Upper lobe of right lung (tissue), 1 donor: ENCODE measurements at regions not wholly inside any gene's neighbourhood (a gene's known extent, or its start where the extent isn't known, plus 50 kb on each side); places are given as distances from the start of the nearest gene placed in this dataset.

ENCODE experiments used
- ATAC-seq: fragments of 200-7000 bp; cut with Tn5 transposase; one replicate; pipeline ENCODE4 v1.9.1; 2020; ENCODE audit warnings: mild to moderate bottlenecking, moderate library complexity
- DNase-seq: peaks from one replicate; pipeline ENCODE4 v3.0.0-alpha.2; 2020
- H3K27ac ChIP-seq: fragments of 200-600 bp; one replicate; pipeline ENCODE4 v1.8.0; 2022
- H3K27me3 ChIP-seq: fragments of 200-600 bp; one replicate; pipeline ENCODE4 v1.8.0; 2022; ENCODE audit warnings: mild to moderate bottlenecking
- H3K36me3 ChIP-seq: fragments of 200-600 bp; one replicate; pipeline ENCODE4 v1.8.0; 2022
- H3K4me1 ChIP-seq: fragments of 200-600 bp; one replicate; pipeline ENCODE4 v1.8.0; 2022
- H3K4me3 ChIP-seq: fragments of 200-600 bp; one replicate; pipeline ENCODE4 v1.8.0; 2022; ENCODE audit warnings: mild to moderate bottlenecking
- H3K9me3 ChIP-seq: fragments of 200-600 bp; one replicate; pipeline ENCODE4 v1.8.0; 2022
- CTCF ChIP-seq: fragments of 200-600 bp; IDR thresholded peaks from one replicate; pipeline ENCODE4 v1.8.0; 2022; ENCODE audit warnings: antibody characterized with exemption
- intact Hi-C: fragments of 100-400 bp; cut with DNase I; formaldehyde crosslinking; loops from one replicate; pipeline ENCODE4 v1.11.0; 2022
- donor health status: DM: no; HTN: yes; CAD: no; lungs with severe emphysema.

GRCh38 chr5:61683148-61683547, 351.1 kb downstream of the ZSWIM6 start:
- no peak for DNase-seq

GRCh38 chr5:61683926-61684325, 351.9 kb downstream of the ZSWIM6 start:
- Histone ChIP-seq H3K4me1 (no peaks in the 10 kb centered on the region), H3K4me3 (no peak overlapping the region), H3K27ac (no peak overlapping the region), H3K27me3 (no peaks in the 10 kb centered on the region), H3K36me3 (no peaks in the 10 kb centered on the region), H3K9me3 (no peaks in the 10 kb centered on the region)
- no peak for TF ChIP-seq CTCF
- ATAC-seq (no peak), DNase-seq (no peak)
- intact Hi-C loops, result no loop called here

More at GRCh38 chr5:61683148-61683547, 351.1 kb downstream of the ZSWIM6 start:
- Histone ChIP-seq H3K4me1 (no peaks in the 10 kb centered on the region), H3K36me3 (no peaks in the 10 kb centered on the region), H3K27me3 (no peaks in the 10 kb centered on the region), H3K9me3 (no peaks in the 10 kb centered on the region), H3K27ac (no peak overlapping the region), H3K4me3 (no peak overlapping the region)
- TF ChIP-seq CTCF, result no peak
- intact Hi-C loops, result no loop called here
- ATAC-seq, result no peak

DNA sequence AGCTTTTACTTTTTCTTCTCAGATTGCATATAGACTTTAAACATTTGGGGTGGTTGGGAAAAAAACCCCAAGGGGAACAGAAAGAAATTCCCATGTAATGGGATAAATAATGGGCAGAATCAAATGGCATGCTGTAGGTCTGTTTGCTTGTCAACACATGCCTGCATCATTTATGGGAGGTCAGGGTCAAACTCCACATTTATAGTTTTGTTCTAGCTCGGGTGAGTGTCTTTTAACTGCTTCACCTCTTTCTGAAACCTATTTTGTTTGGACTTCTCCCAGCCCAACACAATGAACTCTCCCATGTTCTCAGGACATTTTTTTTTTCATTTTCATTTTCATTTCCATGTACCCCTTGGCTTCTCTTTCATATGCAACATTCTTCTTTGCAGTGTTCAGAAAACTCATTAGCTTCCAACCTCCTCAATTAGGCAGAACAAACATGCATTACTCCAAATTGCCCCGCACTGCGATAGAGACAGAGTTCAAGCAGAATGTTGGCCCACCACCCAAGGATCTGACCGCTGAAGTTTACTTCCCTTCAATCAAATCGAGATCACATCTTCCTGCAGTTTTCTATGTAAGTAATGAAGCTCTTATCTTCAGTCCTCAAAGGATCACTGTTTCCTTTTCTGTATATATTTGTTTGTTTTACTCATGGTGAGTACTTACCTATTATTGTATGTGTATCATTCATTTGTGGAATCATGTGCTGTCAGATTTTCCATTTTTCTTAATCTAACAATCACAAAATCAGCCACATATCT, 354.6 kb downstream of the ZSWIM6 start:
- intact Hi-C loops, result no loop called here
- no peak overlapping the region for H3K4me3 ChIP-seq
- H3K4me1 ChIP-seq, result no peaks in the 10 kb centered on the region
- no peaks in the 10 kb centered on the region for H3K27me3 ChIP-seq
- H3K27ac ChIP-seq, result no peak overlapping the region
- no peaks in the 10 kb centered on the region for H3K9me3 ChIP-seq
- TF ChIP-seq CTCF, result no peak
- ATAC-seq (no peak), DNase-seq (no peak)
- H3K36me3 ChIP-seq, result no peaks in the 10 kb centered on the region

DNA sequence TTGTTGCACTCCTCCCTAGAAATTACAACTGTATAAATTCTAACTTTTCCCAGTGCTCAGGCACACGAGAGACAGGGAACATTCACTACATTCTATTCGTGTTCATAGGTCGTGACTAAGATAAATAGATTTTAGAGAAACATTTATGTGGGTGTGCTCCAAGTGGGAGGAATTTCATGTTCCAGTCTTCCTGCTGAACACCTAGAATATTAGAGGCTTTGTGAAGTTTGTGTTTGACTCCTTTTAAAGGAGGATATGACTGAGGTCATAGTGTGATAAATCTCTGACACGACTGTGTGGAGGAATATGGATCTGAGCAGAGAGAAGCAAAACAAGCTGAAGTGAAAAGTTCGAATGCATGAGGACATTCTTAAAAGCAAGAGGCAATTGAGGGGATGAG, 355.3 kb downstream of the ZSWIM6 start:
- Histone ChIP-seq H3K36me3 (no peaks in the 10 kb centered on the region), H3K4me3 (no peak overlapping the region), H3K4me1 (no peaks in the 10 kb centered on the region), H3K27me3 (no peaks in the 10 kb centered on the region), H3K9me3 (no peaks in the 10 kb centered on the region), H3K27ac (no peak overlapping the region)
- ATAC-seq (no peak), DNase-seq (no peak)
- intact Hi-C loops, result no loop called here
- TF ChIP-seq CTCF, result no peak

DNA sequence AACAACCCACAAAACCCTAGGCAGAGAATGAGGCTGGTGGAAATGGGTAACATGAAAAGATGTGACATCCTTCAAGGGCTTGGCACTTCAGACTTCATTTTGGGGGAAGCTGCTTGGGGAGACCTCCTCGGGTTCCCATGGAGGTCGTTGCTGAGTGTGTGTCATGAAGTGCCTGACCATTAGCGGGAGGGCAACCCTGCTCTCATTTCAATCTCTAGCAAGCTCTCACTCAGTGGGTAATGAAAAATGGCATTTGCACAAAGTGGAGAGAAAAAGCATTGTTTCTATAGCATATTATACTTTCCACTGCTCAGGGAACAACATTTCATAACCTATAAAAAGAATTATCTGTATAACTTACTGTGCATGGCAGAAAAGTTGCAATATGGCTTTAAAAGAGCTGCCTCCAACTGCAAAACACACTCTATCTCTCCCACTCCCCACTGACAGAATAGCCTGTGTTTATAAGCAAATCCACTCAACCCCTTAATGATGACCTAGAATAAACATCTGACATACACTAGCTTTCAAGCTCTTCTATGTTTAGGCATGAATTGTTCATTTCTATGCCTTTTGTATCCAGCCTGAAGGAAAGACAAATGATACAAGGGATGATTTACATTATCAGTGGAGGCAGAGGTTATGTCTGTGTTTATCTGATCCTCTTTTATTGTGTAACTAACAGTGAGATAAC, 357.2 kb downstream of the ZSWIM6 start:
- H3K9me3 ChIP-seq, result peaks cover 5% of the 10 kb centered on the region
- DNase-seq (no peak), ATAC-seq (no peak)
- intact Hi-C loops, result no loop called here
- H3K4me3 ChIP-seq, result no peak overlapping the region
- H3K27ac ChIP-seq, result no peak overlapping the region
- H3K4me1 ChIP-seq, result no peaks in the 10 kb centered on the region
- H3K27me3 ChIP-seq, result no peaks in the 10 kb centered on the region
- no peaks in the 10 kb centered on the region for H3K36me3 ChIP-seq
- TF ChIP-seq CTCF, result no peak
